A673 (cell line): ENCODE measurements at regions not wholly inside any gene's neighbourhood (a gene's known extent, or its start where the extent isn't known, plus 50 kb on each side); places are given as distances from the start of the nearest gene placed in this dataset.

Experiments
- CTCF ChIP-seq: fragments of 300-800, 200-600 bp; sonication (generic); conservative IDR thresholded peaks from 2 replicates; pipeline ENCODE4 v1.5.1; 2017; ENCODE audit warnings: low read depth, mild to moderate bottlenecking, antibody characterized with exemption, low read length, moderate library complexity, mixed read lengths
- EZH2 ChIP-seq: fragments of 200-600 bp; sonication (generic); IDR thresholded peaks from 2 replicates; pipeline ENCODE4 v1.6.1; 2017; ENCODE audit warnings: borderline replicate concordance, low read depth, mild to moderate bottlenecking, mixed read lengths, antibody characterized with exemption, low read length; ENCODE audit not compliant: poor library complexity, severe bottlenecking

- TF ChIP-seq CTCF: no peak
- no peak for TF ChIP-seq EZH2
These were observed 74.7 kb downstream of the FAM217A start for GRCh38 chr6:4004249-4004648.
